ENCODE measurements at regions not wholly inside any gene's neighbourhood (a gene's known extent, or its start where the extent isn't known, plus 50 kb on each side); places are given as distances from the start of the nearest gene placed in this dataset.

- H3K9me2 ChIP-seq (ENCODE audit: insufficient read depth) = no peaks in the 10 kb centered on the region
- no peak overlapping the region for H2AFZ ChIP-seq (ENCODE audit: low read depth, low read length, poor library complexity, severe bottlenecking)
- H3K9ac ChIP-seq (ENCODE audit: low read length) = no peak overlapping the region
- RAD21 ChIA-PET (ENCODE audit: low non-redundant PET in 1 of 2, low total read pairs in 2 of 2, uncharacterized antibody in 2 of 2, unreplicated experiment in 2 of 2) = no interaction called here
- no peak overlapping the region for H3K4me2 ChIP-seq (ENCODE audit: low read length)
- H3K36me3 ChIP-seq (ENCODE audit: control insufficient read depth in 1 of 2, insufficient read depth in 2 of 2, low read length in 2 of 2) = no peaks in the 10 kb centered on the region
- H3K27me3 ChIP-seq (ENCODE audit: insufficient read depth, low read length) = peaks cover 17% of the 10 kb centered on the region
- DNase-seq (ENCODE audit: low read depth, low spot score) (no peak), ATAC-seq (no peak)
- intact Hi-C loops (cut with micrococcal nuclease) = no loop called here
- no TSS peak for BruUV-seq (replicated peaks)
- H3K27ac ChIP-seq (ENCODE audit: low read depth, low read length) = no peak overlapping the region
- no peak for TF ChIP-seq SRF (IDR thresholded peaks at IDR 0.05; ENCODE audit: low read depth)
- TF ChIP-seq ZNF274 (IDR thresholded peaks at IDR 0.05; ENCODE audit: low read depth, low read length) = no peak
- no peaks in the 10 kb centered on the region for H3K79me2 ChIP-seq (ENCODE audit: insufficient read depth, low read length)
- H3K4me1 ChIP-seq (ENCODE audit: control insufficient read depth in 1 of 2, insufficient read depth in 2 of 2, low read length in 2 of 2) = no peaks in the 10 kb centered on the region
- H3K9me3 ChIP-seq (ENCODE audit: control insufficient read depth in 1 of 2, insufficient read depth in 1 of 2, low read depth in 1 of 2, low read length in 2 of 2) = no peaks in the 10 kb centered on the region
- no peaks in the 10 kb centered on the region for H4K20me1 ChIP-seq (ENCODE audit: insufficient read depth)
- CTCF ChIA-PET = no interaction called here
- POLR2A ChIA-PET = no interaction called here
- no peak overlapping the region for H3K4me3 ChIP-seq (replicated peaks in 1 of 2; ENCODE audit: low read depth in 1 of 2, low read length in 2 of 2)
Measured at GRCh38 chr10:78719276-78719675, 349.5 kb upstream of the ZMIZ1 start.

- no peaks in the 10 kb centered on the region for H3K9me2 ChIP-seq (ENCODE audit: insufficient read depth)
- peaks cover 25% of the 10 kb centered on the region for H3K27me3 ChIP-seq (ENCODE audit: insufficient read depth, low read length)
- H3K79me2 ChIP-seq (ENCODE audit: insufficient read depth, low read length) = no peaks in the 10 kb centered on the region
- POLR2A ChIA-PET = no interaction called here
- H3K4me3 ChIP-seq (replicated peaks in 1 of 2; ENCODE audit: low read depth in 1 of 2, low read length in 2 of 2) = no peak overlapping the region
- no peak for ATAC-seq
- H3K4me1 ChIP-seq (ENCODE audit: control insufficient read depth in 1 of 2, insufficient read depth in 2 of 2, low read length in 2 of 2) = no peaks in the 10 kb centered on the region
- no peak for TF ChIP-seq ELF1 (IDR thresholded peaks at IDR 0.05; ENCODE audit: borderline replicate concordance, low read depth)
- TF ChIP-seq YY1 (IDR thresholded peaks at IDR 0.05; ENCODE audit: extremely low read depth, insufficient replicate concordance, low read depth, low read length) = no peak
- TF ChIP-seq RAD21 (IDR thresholded peaks at IDR 0.05; ENCODE audit: low read depth) = no peak
- no peak for TF ChIP-seq POLR2AphosphoS5 (IDR thresholded peaks at IDR 0.05; ENCODE audit: low read depth, low read length)
- no peak for TF ChIP-seq TCF7L2 (IDR thresholded peaks at IDR 0.05; ENCODE audit: borderline replicate concordance, extremely low read depth, insufficient read depth, insufficient read length)
- no peak for TF ChIP-seq ZBTB33 (IDR thresholded peaks at IDR 0.05; ENCODE audit: extremely low read depth, insufficient replicate concordance, low read length)
- no peak for TF ChIP-seq CEBPB (IDR thresholded peaks at IDR 0.05; ENCODE audit: low read depth)
- TF ChIP-seq REST (IDR thresholded peaks at IDR 0.05; ENCODE audit: low read depth) = no peak
- TF ChIP-seq POLR2A (IDR thresholded peaks at IDR 0.05; ENCODE audit: borderline replicate concordance, extremely low read depth, insufficient read depth, insufficient read length) = no peak
- intact Hi-C loops (cut with micrococcal nuclease) = no loop called here
- H3K9me3 ChIP-seq (ENCODE audit: control insufficient read depth in 1 of 2, insufficient read depth in 1 of 2, low read depth in 1 of 2, low read length in 2 of 2) = no peaks in the 10 kb centered on the region
- H2AFZ ChIP-seq (ENCODE audit: low read depth, low read length, poor library complexity, severe bottlenecking) = no peak overlapping the region
- no peak overlapping the region for H3K9ac ChIP-seq (ENCODE audit: low read length)
- H4K20me1 ChIP-seq (ENCODE audit: insufficient read depth) = no peaks in the 10 kb centered on the region
- no peak for DNase-seq (ENCODE audit: low read depth, low spot score)
- BruUV-seq (replicated peaks) = no TSS peak
- H3K4me2 ChIP-seq (ENCODE audit: low read length) = no peak overlapping the region
- RAD21 ChIA-PET (ENCODE audit: low non-redundant PET in 1 of 2, low total read pairs in 2 of 2, uncharacterized antibody in 2 of 2, unreplicated experiment in 2 of 2) = no interaction called here
- no peaks in the 10 kb centered on the region for H3K36me3 ChIP-seq (ENCODE audit: control insufficient read depth in 1 of 2, insufficient read depth in 2 of 2, low read length in 2 of 2)
- CTCF ChIA-PET = no interaction called here
- H3K27ac ChIP-seq (ENCODE audit: low read depth, low read length) = no peak overlapping the region
Measured at GRCh38 chr10:78720091-78720490, 348.7 kb upstream of the ZMIZ1 start.

All from HCT116 (cell line).